GM21529 (cell line): ENCODE measurements at regions not wholly inside any gene's neighbourhood (a gene's known extent, or its start where the extent isn't known, plus 50 kb on each side); places are given as distances from the start of the nearest gene placed in this dataset.
"Not testable (repeated sequence)": the region's sequence is repeated elsewhere in the genome, so short reads cannot be mapped to it uniquely, and the experiment has no call there.

Source experiments
- ATAC-seq: cut with Tn5 transposase; IDR thresholded peaks from one replicate; pipeline ENCODE4 v1.9.1; 2021; ENCODE audit not compliant: unreplicated experiment

GRCh38 chr7:130957722-130958435 lies 223.9 kb upstream of the KLF14 start:
- not testable (repeated sequence) for ATAC-seq

- no peak for ATAC-seq
Observed at GRCh38 chr7:130958846-130959245, 224.8 kb upstream of the KLF14 start.

- peak; percentile 20 for ATAC-seq
Observed at GRCh38 chr7:130959743-130960207, 225.8 kb upstream of the KLF14 start.

GRCh38 chr7:130960208-130960988 lies 226.4 kb upstream of the KLF14 start:
- ATAC-seq, result peak; percentile 30

GRCh38 chr7:130961128-130961601 lies 227.2 kb upstream of the KLF14 start:
- ATAC-seq, result peak; percentile 76

GRCh38 chr7:130962109-130962508 lies 228.1 kb upstream of the KLF14 start:
- no peak for ATAC-seq

GRCh38 chr7:130963339-130963738 lies 229.3 kb upstream of the KLF14 start:
- no peak for ATAC-seq

GRCh38 chr7:130965515-130965914 lies 231.5 kb upstream of the KLF14 start:
- no peak for ATAC-seq

- ATAC-seq, result no peak
Observed at GRCh38 chr7:130966246-130967009, 232.4 kb upstream of the KLF14 start.

GRCh38 chr7:130970196-130970595 lies 236.2 kb upstream of the KLF14 start:
- ATAC-seq, result no peak

GRCh38 chr7:130970696-130971095 lies 236.7 kb upstream of the KLF14 start:
- no peak for ATAC-seq

- no peak for ATAC-seq
Observed at GRCh38 chr7:130971297-130971696, 237.3 kb upstream of the KLF14 start.

GRCh38 chr7:130972201-130972600 lies 238.2 kb upstream of the KLF14 start:
- no peak for ATAC-seq

- no peak for ATAC-seq
Observed at GRCh38 chr7:130973637-130974036, 239.6 kb upstream of the KLF14 start.

GRCh38 chr7:130974169-130974568 lies 240.2 kb upstream of the KLF14 start:
- no peak for ATAC-seq

GRCh38 chr7:130974794-130975193 lies 240.8 kb upstream of the KLF14 start:
- no peak for ATAC-seq

- no peak for ATAC-seq
Observed at GRCh38 chr7:130975731-130976130, 241.7 kb upstream of the KLF14 start.

GRCh38 chr7:130982160-130982638 lies 248.2 kb upstream of the KLF14 start:
- ATAC-seq, result peak; percentile 75

GRCh38 chr7:130982651-130983050 lies 248.6 kb upstream of the KLF14 start:
- ATAC-seq, result no peak

- no peak for ATAC-seq
Observed at GRCh38 chr7:130985361-130985760, 251.4 kb upstream of the KLF14 start.

- no peak for ATAC-seq
Observed at GRCh38 chr7:130986261-130986690, 252.3 kb upstream of the KLF14 start.
